Natural killer cell (primary cell): ENCODE measurements at regions not wholly inside any gene's neighbourhood (a gene's known extent, or its start where the extent isn't known, plus 50 kb on each side); places are given as distances from the start of the nearest gene placed in this dataset.

Source experiments
- ATAC-seq, 3 donors: fragments of 150-1000 bp in 2 of 3; fragments of 200-7000 bp in 1 of 3; cut with Tn5 transposase; 1 replicate in 1 of 3; 2 replicates in 2 of 3; pipeline ENCODE4 v1.10.0; 2021; ENCODE audit warnings: mild to moderate bottlenecking in 2 of 3, moderate library complexity in 2 of 3
- DNase-seq, 2 donors: peaks; one replicate each; pipeline versions ENCODE4 v3.0.0 to v3.0.0-alpha.2; 2013 to 2021; ENCODE audit warnings: mixed read lengths in 1 of 2
- H3K27ac ChIP-seq: one replicate; pipeline ENCODE4 v1.5.1; 2013; ENCODE audit warnings: mild to moderate bottlenecking, low read length
- H3K27me3 ChIP-seq: one replicate; pipeline ENCODE4 v1.6.1; 2013; ENCODE audit warnings: low read length; ENCODE audit not compliant: control insufficient read depth, insufficient read depth
- H3K36me3 ChIP-seq: one replicate; pipeline ENCODE4 v1.6.1; 2013; ENCODE audit warnings: low read length; ENCODE audit not compliant: control insufficient read depth, insufficient read depth
- H3K4me1 ChIP-seq: one replicate; pipeline ENCODE4 v1.6.1; 2013; ENCODE audit warnings: low read length; ENCODE audit not compliant: control insufficient read depth, insufficient read depth
- H3K4me3 ChIP-seq: one replicate; pipeline ENCODE4 v1.5.1; 2013; ENCODE audit warnings: low read length
- H3K9me3 ChIP-seq: one replicate; pipeline ENCODE4 v1.6.1; 2013; ENCODE audit warnings: low read length; ENCODE audit not compliant: control insufficient read depth, insufficient read depth
- H3K27ac Mint-ChIP-seq, 2 donors: one replicate each; pipeline ENCODE4 v1.8.0; 2022; ENCODE audit warnings: mild to moderate bottlenecking in 2 of 2, mixed read lengths in 2 of 2, moderate library complexity in 1 of 2
- H3K27me3 Mint-ChIP-seq, 2 donors: one replicate each; pipeline ENCODE4 v1.8.0; 2022; ENCODE audit warnings: low read depth in 2 of 2, mixed read lengths in 2 of 2
- H3K36me3 Mint-ChIP-seq: one replicate; pipeline ENCODE4 v1.8.0; 2022; ENCODE audit warnings: mixed read lengths
- H3K4me1 Mint-ChIP-seq, 2 donors: one replicate each; pipeline ENCODE4 v1.8.0; 2022; ENCODE audit warnings: mixed read lengths in 2 of 2
- H3K4me3 Mint-ChIP-seq: one replicate; pipeline ENCODE4 v1.8.0; 2022; ENCODE audit warnings: mild to moderate bottlenecking, moderate library complexity, mixed read lengths
- H3K9me3 Mint-ChIP-seq, 2 donors: one replicate each; pipeline ENCODE4 v1.8.0; 2022; ENCODE audit warnings: mixed read lengths in 2 of 2
- WGBS: methylation state at CpG from one replicate; pipeline ENCODE4 v1.1.7; 2013; ENCODE audit warnings: missing lambda C conversion rate; ENCODE audit not compliant: insufficient coverage; 5-methylcytosine and 5-hydroxymethylcytosine counted together
- intact Hi-C: fragments of 100-400 bp; cut with micrococcal nuclease; formaldehyde crosslinking; loops from one replicate; pipeline ENCODE4 v1.14.2; 2022
- TF ChIP-seq, protein P1 (sequence below): fragments of 200-600 bp; IDR thresholded peaks from one replicate; pipeline ENCODE4 v1.8.0; 2022; ENCODE audit warnings: antibody characterized with exemption

DNA sequence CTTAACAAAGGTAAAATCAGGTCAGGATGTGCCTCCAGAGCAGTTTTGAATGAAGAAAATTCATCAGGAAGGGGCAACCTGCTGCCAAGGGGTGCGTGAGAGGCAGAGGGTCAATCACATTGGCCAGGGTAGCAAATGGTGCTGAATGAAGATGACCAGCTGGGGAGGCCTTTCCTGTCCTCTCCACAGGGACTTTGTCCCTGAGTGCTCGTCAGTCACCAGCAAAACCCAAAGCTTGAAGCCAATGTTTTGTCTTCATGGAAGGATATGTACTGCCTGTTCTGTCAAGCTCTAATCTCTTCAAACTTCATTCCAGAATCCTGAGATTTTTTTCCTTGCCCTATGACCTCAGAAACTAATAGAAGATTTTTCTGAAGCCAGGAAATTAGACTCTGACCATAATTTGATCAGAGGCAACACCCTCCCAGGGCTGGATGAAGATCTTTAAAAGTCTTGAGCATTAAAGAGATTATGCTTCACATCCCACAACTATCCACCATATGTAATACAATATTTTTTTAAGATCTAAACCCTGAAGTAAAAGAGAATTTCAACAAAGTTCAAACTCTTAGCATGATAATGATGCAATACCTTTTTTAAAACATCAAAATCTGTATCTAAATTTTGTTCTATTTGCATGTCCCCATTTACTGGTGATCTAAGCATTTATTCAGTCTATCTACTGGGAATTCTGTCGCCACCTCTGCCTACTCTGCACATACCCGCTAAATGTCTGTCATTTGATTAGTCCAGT is 243.0 kb downstream of the SNX13 start:
- Histone ChIP-seq H3K9me3 (peaks cover 8% of the 10 kb centered on the region), H3K4me3 (no peak overlapping the region), H3K27me3 (no peaks in the 10 kb centered on the region), H3K4me1 (no peaks in the 10 kb centered on the region), H3K27ac (no peak overlapping the region), H3K36me3 (no peaks in the 10 kb centered on the region)
- Mint-ChIP-seq H3K36me3 (peaks cover 18% of the 10 kb centered on the region), H3K27me3 (peaks cover 0 to 7% of the 10 kb centered on the region in 2 donors), H3K9me3 (peaks cover 6 to 15% of the 10 kb centered on the region in 2 donors), H3K27ac (no peak overlapping the region), H3K4me1 (no peaks in the 10 kb centered on the region), H3K4me3 (no peak overlapping the region)
- TF ChIP-seq, protein P1, sequence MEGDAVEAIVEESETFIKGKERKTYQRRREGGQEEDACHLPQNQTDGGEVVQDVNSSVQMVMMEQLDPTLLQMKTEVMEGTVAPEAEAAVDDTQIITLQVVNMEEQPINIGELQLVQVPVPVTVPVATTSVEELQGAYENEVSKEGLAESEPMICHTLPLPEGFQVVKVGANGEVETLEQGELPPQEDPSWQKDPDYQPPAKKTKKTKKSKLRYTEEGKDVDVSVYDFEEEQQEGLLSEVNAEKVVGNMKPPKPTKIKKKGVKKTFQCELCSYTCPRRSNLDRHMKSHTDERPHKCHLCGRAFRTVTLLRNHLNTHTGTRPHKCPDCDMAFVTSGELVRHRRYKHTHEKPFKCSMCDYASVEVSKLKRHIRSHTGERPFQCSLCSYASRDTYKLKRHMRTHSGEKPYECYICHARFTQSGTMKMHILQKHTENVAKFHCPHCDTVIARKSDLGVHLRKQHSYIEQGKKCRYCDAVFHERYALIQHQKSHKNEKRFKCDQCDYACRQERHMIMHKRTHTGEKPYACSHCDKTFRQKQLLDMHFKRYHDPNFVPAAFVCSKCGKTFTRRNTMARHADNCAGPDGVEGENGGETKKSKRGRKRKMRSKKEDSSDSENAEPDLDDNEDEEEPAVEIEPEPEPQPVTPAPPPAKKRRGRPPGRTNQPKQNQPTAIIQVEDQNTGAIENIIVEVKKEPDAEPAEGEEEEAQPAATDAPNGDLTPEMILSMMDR = no peak
- 87% methylated on average over 4 of the region's 4 CpGs for WGBS
- no peak for ATAC-seq
- intact Hi-C loops = no loop called here
- no peak for DNase-seq

DNA sequence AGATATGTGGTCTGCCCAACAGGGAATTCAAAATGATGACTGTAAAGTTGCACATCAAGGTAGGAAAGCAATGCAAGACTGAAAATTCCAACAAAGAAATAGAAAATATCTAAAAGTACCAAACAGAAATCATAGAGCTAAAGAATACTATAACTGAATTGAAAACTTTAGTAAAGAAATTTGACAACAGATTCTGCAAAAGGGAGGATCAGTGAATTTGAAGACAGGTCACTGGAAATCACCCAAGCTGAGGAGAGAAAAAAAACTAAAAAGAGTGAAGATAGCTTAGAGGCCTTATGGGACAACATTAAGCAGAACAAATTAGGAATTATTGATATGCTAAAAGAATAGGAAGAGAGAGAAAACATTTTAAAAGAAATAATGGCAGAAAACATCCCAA is 240.6 kb downstream of the SNX13 start:
- Histone ChIP-seq H3K36me3 (no peaks in the 10 kb centered on the region), H3K27ac (no peak overlapping the region), H3K27me3 (no peaks in the 10 kb centered on the region), H3K4me3 (no peak overlapping the region), H3K9me3 (peaks cover 8% of the 10 kb centered on the region), H3K4me1 (no peaks in the 10 kb centered on the region)
- DNase-seq (no peak), ATAC-seq (no peak)
- H3K27me3 Mint-ChIP-seq = peaks cover 0 to 7% of the 10 kb centered on the region in 2 donors
- peaks cover 6 to 15% of the 10 kb centered on the region in 2 donors for H3K9me3 Mint-ChIP-seq
- no peaks in the 10 kb centered on the region for H3K4me1 Mint-ChIP-seq
- TF ChIP-seq, protein P1 = no peak
- H3K36me3 Mint-ChIP-seq = peaks cover 18% of the 10 kb centered on the region
- intact Hi-C loops = no loop called here
- H3K4me3 Mint-ChIP-seq = no peak overlapping the region
- no peak overlapping the region for H3K27ac Mint-ChIP-seq

DNA sequence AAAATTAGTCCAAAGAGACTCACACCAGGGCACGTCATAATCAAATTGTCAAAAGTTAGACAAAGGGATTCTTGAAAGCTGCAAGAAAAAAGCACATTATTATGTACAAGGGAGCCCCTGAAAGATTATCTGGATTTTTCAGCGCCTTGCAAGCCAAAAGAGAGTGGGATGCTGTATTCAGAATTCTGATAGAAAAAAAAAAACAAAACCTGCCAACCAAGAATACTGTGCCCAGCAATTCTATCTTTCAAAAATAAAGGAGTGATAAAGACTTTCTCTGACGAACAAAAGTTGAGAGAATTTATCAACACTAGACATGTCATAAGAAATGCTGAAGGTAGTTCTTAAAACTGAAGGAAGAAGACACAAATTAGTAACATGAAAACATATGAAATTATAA is 240.2 kb downstream of the SNX13 start:
- Histone ChIP-seq H3K4me1 (no peaks in the 10 kb centered on the region), H3K9me3 (peaks cover 8% of the 10 kb centered on the region), H3K27ac (no peak overlapping the region), H3K27me3 (no peaks in the 10 kb centered on the region), H3K36me3 (no peaks in the 10 kb centered on the region), H3K4me3 (no peak overlapping the region)
- no peak for ATAC-seq
- intact Hi-C loops = no loop called here
- TF ChIP-seq, protein P1 = no peak
- Mint-ChIP-seq H3K4me3 (no peak overlapping the region), H3K9me3 (peaks cover 6 to 15% of the 10 kb centered on the region in 2 donors), H3K27ac (no peak overlapping the region), H3K27me3 (peaks cover 0 to 7% of the 10 kb centered on the region in 2 donors), H3K36me3 (peaks cover 18% of the 10 kb centered on the region), H3K4me1 (no peaks in the 10 kb centered on the region)
- 94% methylated on average over 1 of the region's 3 CpGs for WGBS
- no peak for DNase-seq

DNA sequence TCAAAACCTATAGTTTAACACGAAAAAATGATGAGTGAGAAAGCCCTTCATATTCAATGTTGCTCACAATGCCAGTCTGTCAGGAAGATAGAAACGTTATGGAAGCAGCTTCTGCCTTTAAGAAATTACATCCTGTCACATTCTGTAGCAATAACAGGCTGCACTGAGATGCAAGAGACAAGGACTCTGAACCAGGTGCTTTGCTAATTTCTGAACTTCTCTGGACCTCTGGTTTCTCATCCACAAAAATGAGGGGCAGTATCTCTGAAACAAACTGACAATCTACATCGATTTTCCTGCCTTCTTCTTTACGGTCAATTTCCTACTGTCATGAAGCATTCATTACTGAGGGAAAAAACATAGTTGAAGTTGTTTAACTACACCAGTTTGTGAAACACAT is 234.0 kb downstream of the SNX13 start:
- Histone ChIP-seq H3K36me3 (no peaks in the 10 kb centered on the region), H3K9me3 (no peaks in the 10 kb centered on the region), H3K4me1 (no peaks in the 10 kb centered on the region), H3K4me3 (no peak overlapping the region), H3K27ac (no peak overlapping the region), H3K27me3 (no peaks in the 10 kb centered on the region)
- no peak overlapping the region for H3K4me3 Mint-ChIP-seq
- TF ChIP-seq, protein P1 = no peak
- H3K9me3 Mint-ChIP-seq = peaks cover under 1% of the 10 kb centered on the region in 2 donors
- WGBS = 43% methylated on average over 2 of the region's 4 CpGs
- H3K27me3 Mint-ChIP-seq = peaks cover 5 to 7% of the 10 kb centered on the region in 2 donors
- H3K4me1 Mint-ChIP-seq = no peaks in the 10 kb centered on the region
- no peak overlapping the region for H3K27ac Mint-ChIP-seq
- intact Hi-C loops = no loop called here
- DNase-seq (no peak), ATAC-seq (no peak)
- H3K36me3 Mint-ChIP-seq = no peaks in the 10 kb centered on the region
